K562 (cell line): ENCODE measurements at regions not wholly inside any gene's neighbourhood (a gene's known extent, or its start where the extent isn't known, plus 50 kb on each side); places are given as distances from the start of the nearest gene placed in this dataset.
A peak's percentile ranks its signal among the peaks of the same experiment; 100 is the strongest.

Experiments
- ARID4B ChIP-seq: sonication (generic); formaldehyde crosslinking; IDR thresholded peaks from 2 replicates; pipeline ENCODE4 v1.8.0; 2022; ENCODE audit warnings: mild to moderate bottlenecking, missing genetic modification reagents
- BCOR ChIP-seq: fragments of 450-650 bp; IDR thresholded peaks from 2 replicates; pipeline ENCODE4 v1.6.1; 2016
- CREBBP ChIP-seq: IDR thresholded peaks from one replicate; pipeline ENCODE4 v1.6.1; 2012; ENCODE audit warnings: low read depth, mild to moderate bottlenecking, control low read depth, inconsistent platforms, low read length
- ELF1 ChIP-seq: fragments of 200-800 bp; sonication (Bioruptor generic); IDR thresholded peaks from 2 replicates; pipeline ENCODE4 v1.6.1; 2016; ENCODE audit warnings: missing genetic modification characterization, missing compliant biosample characterization
- HINFP ChIP-seq: fragments of 450-650 bp; conservative IDR thresholded peaks from 2 replicates; pipeline ENCODE4 v1.6.1; 2016; ENCODE audit warnings: missing genetic modification characterization, low read depth, mild to moderate bottlenecking, control low read depth, missing compliant biosample characterization
- HNRNPL ChIP-seq: fragments of 200-400 bp; formaldehyde crosslinking; IDR thresholded peaks from 2 replicates; pipeline ENCODE4 v1.6.1; 2017; ENCODE audit warnings: low read depth, mild to moderate bottlenecking, low read length
- KAT8 ChIP-seq: fragments of 450-650 bp; IDR thresholded peaks from 2 replicates; pipeline ENCODE4 v1.6.1; 2016; ENCODE audit warnings: low read depth, mild to moderate bottlenecking
- NCOA4 ChIP-seq: fragments of 450-650 bp; IDR thresholded peaks from 2 replicates; pipeline ENCODE4 v1.6.1; 2018; ENCODE audit warnings: mild to moderate bottlenecking; ENCODE audit not compliant: partially characterized antibody
- NRF1 ChIP-seq, 2 experiments: fragments of 450-650 bp; IDR thresholded peaks in 1 of 2; conservative IDR thresholded peaks in 1 of 2; 2 replicates each; pipeline ENCODE4 v1.6.1; 2014; ENCODE audit warnings: mild to moderate bottlenecking in 2 of 2
- RFX5 ChIP-seq: IDR thresholded peaks from 2 replicates; pipeline ENCODE4 v1.6.1; 2011; ENCODE audit warnings: low read depth, mild to moderate bottlenecking, improper control_type of control experiment, low read length
- SMAD4 ChIP-seq: fragments of 250-450 bp; sonication (Bioruptor Pico); conservative IDR thresholded peaks from 2 replicates; pipeline ENCODE4 v1.8.0; 2021; ENCODE audit warnings: inconsistent platforms, mild to moderate bottlenecking, moderate library complexity
- TAL1 ChIP-seq: fragments of 450-650 bp; IDR thresholded peaks from 2 replicates; pipeline ENCODE4 v1.6.1; 2016; ENCODE audit warnings: mild to moderate bottlenecking
- TEAD2 ChIP-seq: fragments of 450-650 bp; IDR thresholded peaks from 2 replicates; pipeline ENCODE4 v1.6.1; 2016; ENCODE audit warnings: missing genetic modification characterization, control low read depth, missing compliant biosample characterization
- ZNF133 ChIP-seq: fragments of 250-450 bp; sonication (Bioruptor Pico); IDR thresholded peaks from 2 replicates; pipeline ENCODE4 v1.4.0; 2020; ENCODE audit warnings: mild to moderate bottlenecking
- ZNF212 ChIP-seq: fragments of 450-650 bp; formaldehyde crosslinking; IDR thresholded peaks from 2 replicates; pipeline ENCODE4 v1.4.0; 2020; ENCODE audit warnings: mild to moderate bottlenecking
- ZNF253 ChIP-seq: fragments of 250-450 bp; sonication (Bioruptor Pico); conservative IDR thresholded peaks from 2 replicates; pipeline ENCODE4 v1.6.1; 2021; ENCODE audit warnings: mild to moderate bottlenecking
- ZNF408 ChIP-seq: fragments of 250-450 bp; sonication (Bioruptor Pico); IDR thresholded peaks from 2 replicates; pipeline ENCODE4 v1.4.0; 2020; ENCODE audit warnings: low read depth, mild to moderate bottlenecking, moderate library complexity
- ZNF589 ChIP-seq: fragments of 200-800 bp; sonication (Bioruptor generic); IDR thresholded peaks from 2 replicates; pipeline ENCODE4 v1.6.1; 2016; ENCODE audit warnings: low read depth, missing genetic modification characterization, missing compliant biosample characterization
- ZNF785 ChIP-seq: fragments of 250-450 bp; sonication (Bioruptor Pico); IDR thresholded peaks from 2 replicates; pipeline ENCODE4 v1.4.0; 2020; ENCODE audit warnings: mild to moderate bottlenecking
- TF ChIP-seq, protein P1 (sequence below): fragments of 450-650 bp; IDR thresholded peaks from 2 replicates; pipeline ENCODE4 v1.6.1; 2018; ENCODE audit not compliant: partially characterized antibody

DNA sequence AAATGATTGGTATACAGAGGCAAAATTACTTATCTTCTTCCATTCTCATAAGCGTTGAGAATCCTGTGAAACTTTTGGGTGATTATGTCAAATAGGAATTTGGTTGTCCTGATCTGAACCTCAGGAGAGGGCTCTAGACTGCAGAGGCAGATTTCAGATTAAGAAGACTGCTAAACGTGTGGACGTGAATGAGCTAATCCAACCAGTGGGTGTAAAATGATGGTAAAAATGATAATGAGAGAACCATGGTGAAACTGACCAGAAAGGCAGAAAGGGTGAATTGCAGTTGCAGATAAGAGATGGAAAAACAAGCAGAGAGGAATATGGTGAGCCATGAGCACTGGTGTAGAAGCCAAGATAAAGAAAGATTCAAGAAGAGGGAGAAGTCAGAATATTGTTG is 1200.2 kb upstream of the CDH6 start (continued):
- TF ChIP-seq ZNF785 = no peak
- TF ChIP-seq ZNF253 = no peak
- peak; percentile 89 for TF ChIP-seq TAL1
- no peak for TF ChIP-seq KAT8
- no peak for TF ChIP-seq ZNF133 (CRISPR knock-in tag)
- TF ChIP-seq, protein P1, sequence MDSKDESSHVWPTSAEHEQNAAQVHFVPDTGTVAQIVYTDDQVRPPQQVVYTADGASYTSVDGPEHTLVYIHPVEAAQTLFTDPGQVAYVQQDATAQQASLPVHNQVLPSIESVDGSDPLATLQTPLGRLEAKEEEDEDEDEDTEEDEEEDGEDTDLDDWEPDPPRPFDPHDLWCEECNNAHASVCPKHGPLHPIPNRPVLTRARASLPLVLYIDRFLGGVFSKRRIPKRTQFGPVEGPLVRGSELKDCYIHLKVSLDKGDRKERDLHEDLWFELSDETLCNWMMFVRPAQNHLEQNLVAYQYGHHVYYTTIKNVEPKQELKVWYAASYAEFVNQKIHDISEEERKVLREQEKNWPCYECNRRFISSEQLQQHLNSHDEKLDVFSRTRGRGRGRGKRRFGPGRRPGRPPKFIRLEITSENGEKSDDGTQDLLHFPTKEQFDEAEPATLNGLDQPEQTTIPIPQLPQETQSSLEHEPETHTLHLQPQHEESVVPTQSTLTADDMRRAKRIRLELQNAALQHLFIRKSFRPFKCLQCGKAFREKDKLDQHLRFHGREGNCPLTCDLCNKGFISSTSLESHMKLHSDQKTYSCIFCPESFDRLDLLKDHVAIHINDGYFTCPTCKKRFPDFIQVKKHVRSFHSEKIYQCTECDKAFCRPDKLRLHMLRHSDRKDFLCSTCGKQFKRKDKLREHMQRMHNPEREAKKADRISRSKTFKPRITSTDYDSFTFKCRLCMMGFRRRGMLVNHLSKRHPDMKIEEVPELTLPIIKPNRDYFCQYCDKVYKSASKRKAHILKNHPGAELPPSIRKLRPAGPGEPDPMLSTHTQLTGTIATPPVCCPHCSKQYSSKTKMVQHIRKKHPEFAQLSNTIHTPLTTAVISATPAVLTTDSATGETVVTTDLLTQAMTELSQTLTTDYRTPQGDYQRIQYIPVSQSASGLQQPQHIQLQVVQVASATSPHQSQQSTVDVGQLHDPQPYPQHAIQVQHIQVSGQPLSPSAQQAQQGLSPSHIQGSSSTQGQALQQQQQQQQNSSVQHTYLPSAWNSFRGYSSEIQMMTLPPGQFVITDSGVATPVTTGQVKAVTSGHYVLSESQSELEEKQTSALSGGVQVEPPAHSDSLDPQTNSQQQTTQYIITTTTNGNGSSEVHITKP = peak; percentile 11
- TF ChIP-seq ARID4B (CRISPR knock-in tag) = no peak
- no peak for TF ChIP-seq ZNF212 (CRISPR knock-in tag)
- no peak for TF ChIP-seq ELF1 (tag)
- TF ChIP-seq BCOR = no peak
- no peak for TF ChIP-seq TEAD2
- TF ChIP-seq HINFP = no peak
- TF ChIP-seq SMAD4 (CRISPR knock-in tag) = 0 out of 2 replicates have a peak, but pooled peaks have one; percentile 20
- no peak for TF ChIP-seq CREBBP
- no peak for TF ChIP-seq ZNF408 (CRISPR knock-in tag)
- TF ChIP-seq RFX5 = no peak
- no peak for TF ChIP-seq NRF1 (conservative IDR thresholded peaks at IDR 0.05 in 1 of 2, IDR thresholded peaks at IDR 0.05 in 1 of 2)
- no peak for TF ChIP-seq HNRNPL
- TF ChIP-seq ZNF589 = no peak
- no peak for TF ChIP-seq NCOA4
